ENCODE measurements at regions not wholly inside any gene's neighbourhood (a gene's known extent, or its start where the extent isn't known, plus 50 kb on each side); places are given as distances from the start of the nearest gene placed in this dataset.

DNA sequence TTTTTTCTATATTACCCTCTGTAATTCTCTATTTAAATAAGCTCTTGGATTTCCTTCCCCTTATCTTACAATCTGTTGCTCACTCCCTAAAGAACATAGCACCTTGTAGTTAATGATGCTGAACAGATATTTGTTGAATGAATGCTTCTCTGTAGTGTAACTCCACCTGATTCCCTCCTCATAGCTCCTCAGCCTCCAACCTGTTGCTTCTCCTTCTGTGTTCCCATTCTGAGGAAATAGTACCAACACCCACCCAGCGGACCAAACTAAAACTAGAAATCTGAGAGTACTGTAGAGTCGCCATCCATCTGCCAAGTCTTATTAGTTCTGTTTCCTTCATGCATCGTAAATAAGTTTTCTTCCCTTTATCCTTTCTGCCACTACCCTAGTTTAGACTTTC is 55.5 kb upstream of the GNB4 start:
- no peak for TF ChIP-seq CTCF (IDR thresholded peaks at IDR 0.05)
- no peak for TF ChIP-seq POLR2A (IDR thresholded peaks at IDR 0.05)

All from tibial nerve (tissue), 3 donors.